A673 (cell line): ENCODE measurements at regions not wholly inside any gene's neighbourhood (a gene's known extent, or its start where the extent isn't known, plus 50 kb on each side); places are given as distances from the start of the nearest gene placed in this dataset.

ENCODE experiments used
- BruUV-seq: library from RNA; stranded (reverse); fragments of 400-500 nt; replicated peaks from 2 replicates; lab custom pipeline; 2021; lab: Mats Ljungman, UMichigan
- CTCF ChIA-PET: fragments of 300-600 bp; sonication (Branson Sonifier 250); formaldehyde crosslinking; loops from one replicate; lab custom pipeline; 2022; ENCODE audit warnings: antibody characterized with exemption; lab: Charles Lee
- POLR2A ChIA-PET: fragments of 300-600 bp; sonication (Branson Sonifier 250); formaldehyde crosslinking; loops from one replicate; lab custom pipeline; 2022; ENCODE audit warnings: antibody characterized with exemption; ENCODE audit not compliant: low non-redundant PET; lab: Charles Lee
- DNase-seq: peaks from one replicate; pipeline ENCODE4 v3.0.0-alpha.2; 2015; ENCODE audit warnings: low spot score
- H3K27ac ChIP-seq: fragments of 200-600 bp; sonication (generic); 2 replicates; pipeline ENCODE4 v1.5.1; 2016; ENCODE audit warnings: mixed run types, low read depth, mild to moderate bottlenecking, mixed read lengths, antibody characterized with exemption, low read length; ENCODE audit not compliant: poor library complexity, severe bottlenecking
- H3K27me3 ChIP-seq: fragments of 200-600 bp; sonication (generic); replicated peaks from 2 replicates; pipeline ENCODE4 v1.6.1; 2017; ENCODE audit warnings: mixed run types, low read depth, mild to moderate bottlenecking, mixed read lengths, antibody characterized with exemption, low read length; ENCODE audit not compliant: insufficient read depth, poor library complexity
- H3K36me3 ChIP-seq: fragments of 200-600 bp; sonication (generic); 2 replicates; pipeline ENCODE4 v1.6.1; 2016; ENCODE audit warnings: mixed run types, mild to moderate bottlenecking, mixed read lengths, antibody characterized with exemption, low read length; ENCODE audit not compliant: insufficient read depth, poor library complexity, severe bottlenecking
- H3K4me1 ChIP-seq: fragments of 200-600 bp; sonication (generic); 2 replicates; pipeline ENCODE4 v1.6.1; 2017; ENCODE audit warnings: mixed run types, mild to moderate bottlenecking, mixed read lengths, antibody characterized with exemption, low read length; ENCODE audit not compliant: insufficient read depth, poor library complexity, severe bottlenecking
- H3K4me3 ChIP-seq: fragments of 200-600 bp; sonication (generic); 2 replicates; pipeline ENCODE4 v1.5.1; 2016; ENCODE audit warnings: low read depth, mixed run types, mild to moderate bottlenecking, mixed read lengths, low read length; ENCODE audit not compliant: poor library complexity, severe bottlenecking
- H3K9me3 ChIP-seq: fragments of 200-600 bp; sonication (generic); 2 replicates; pipeline ENCODE4 v1.6.1; 2016; ENCODE audit warnings: mixed run types, low read depth, mild to moderate bottlenecking, mixed read lengths, antibody characterized with exemption, low read length; ENCODE audit not compliant: poor library complexity, severe bottlenecking
- EZH2 ChIP-seq: fragments of 200-600 bp; sonication (generic); IDR thresholded peaks from 2 replicates; pipeline ENCODE4 v1.6.1; 2017; ENCODE audit warnings: borderline replicate concordance, low read depth, mild to moderate bottlenecking, mixed read lengths, antibody characterized with exemption, low read length; ENCODE audit not compliant: poor library complexity, severe bottlenecking
- intact Hi-C: fragments of 100-400 bp; cut with micrococcal nuclease; formaldehyde crosslinking; loops from one replicate; pipeline ENCODE4 v1.10.0; 2022; ENCODE audit not compliant: unreplicated experiment
- TF ChIP-seq, protein P1 (sequence below): fragments of 300-800, 200-600 bp; sonication (generic); conservative IDR thresholded peaks from 2 replicates; pipeline ENCODE4 v1.5.1; 2017; ENCODE audit warnings: low read depth, mild to moderate bottlenecking, antibody characterized with exemption, low read length, moderate library complexity, mixed read lengths

DNA sequence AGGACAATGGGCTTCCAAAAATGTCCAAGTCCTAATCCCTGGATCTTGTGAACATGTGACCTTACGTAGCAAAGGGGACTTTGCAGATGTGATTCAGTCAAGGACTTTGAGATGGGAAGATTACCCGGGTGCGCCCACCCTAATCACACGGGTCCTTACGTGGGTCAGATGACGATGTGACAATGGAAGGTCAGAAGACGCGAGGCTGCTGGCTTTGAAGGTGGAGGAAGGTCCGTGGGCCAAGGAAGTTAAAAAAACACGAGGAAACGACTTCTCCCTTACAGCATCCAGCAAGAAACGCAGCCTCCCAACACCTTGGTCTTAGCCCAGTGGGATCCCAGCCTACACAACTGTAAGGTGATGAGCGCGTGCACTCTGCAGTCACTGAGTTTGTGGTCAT is 860.1 kb downstream of the TBC1D22A start:
- no peak for TF ChIP-seq EZH2
- TF ChIP-seq, protein P1, sequence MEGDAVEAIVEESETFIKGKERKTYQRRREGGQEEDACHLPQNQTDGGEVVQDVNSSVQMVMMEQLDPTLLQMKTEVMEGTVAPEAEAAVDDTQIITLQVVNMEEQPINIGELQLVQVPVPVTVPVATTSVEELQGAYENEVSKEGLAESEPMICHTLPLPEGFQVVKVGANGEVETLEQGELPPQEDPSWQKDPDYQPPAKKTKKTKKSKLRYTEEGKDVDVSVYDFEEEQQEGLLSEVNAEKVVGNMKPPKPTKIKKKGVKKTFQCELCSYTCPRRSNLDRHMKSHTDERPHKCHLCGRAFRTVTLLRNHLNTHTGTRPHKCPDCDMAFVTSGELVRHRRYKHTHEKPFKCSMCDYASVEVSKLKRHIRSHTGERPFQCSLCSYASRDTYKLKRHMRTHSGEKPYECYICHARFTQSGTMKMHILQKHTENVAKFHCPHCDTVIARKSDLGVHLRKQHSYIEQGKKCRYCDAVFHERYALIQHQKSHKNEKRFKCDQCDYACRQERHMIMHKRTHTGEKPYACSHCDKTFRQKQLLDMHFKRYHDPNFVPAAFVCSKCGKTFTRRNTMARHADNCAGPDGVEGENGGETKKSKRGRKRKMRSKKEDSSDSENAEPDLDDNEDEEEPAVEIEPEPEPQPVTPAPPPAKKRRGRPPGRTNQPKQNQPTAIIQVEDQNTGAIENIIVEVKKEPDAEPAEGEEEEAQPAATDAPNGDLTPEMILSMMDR = no peak
- no peak overlapping the region for H3K4me3 ChIP-seq
- H3K27ac ChIP-seq = no peak overlapping the region
- BruUV-seq = no TSS peak
- intact Hi-C loops = no loop called here
- H3K36me3 ChIP-seq = no peaks in the 10 kb centered on the region
- no peak for DNase-seq
- ChIA-PET POLR2A (no interaction called here), CTCF (no interaction called here)
- no peaks in the 10 kb centered on the region for H3K4me1 ChIP-seq
- no peaks in the 10 kb centered on the region for H3K9me3 ChIP-seq
- no peaks in the 10 kb centered on the region for H3K27me3 ChIP-seq

DNA sequence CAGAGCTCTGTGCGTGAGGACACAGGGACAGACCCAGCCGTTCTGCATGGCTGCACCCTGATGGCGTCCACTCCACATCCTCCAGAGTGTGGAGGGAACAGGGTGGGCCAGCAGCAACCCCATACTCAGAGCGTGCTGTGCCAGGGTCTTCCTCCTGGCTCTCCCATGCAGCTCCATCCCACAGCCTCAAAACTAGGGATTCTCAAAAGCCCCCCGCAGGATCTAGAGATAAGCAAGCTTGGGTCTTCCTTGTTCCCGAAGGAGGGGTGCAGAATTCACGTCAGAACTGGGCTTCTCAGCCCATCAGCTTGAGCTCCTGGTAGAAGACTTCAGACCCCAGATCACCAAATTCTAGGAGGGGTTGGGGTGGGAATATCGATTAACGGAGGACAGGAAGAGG is 858.8 kb downstream of the TBC1D22A start:
- ChIA-PET POLR2A (no interaction called here), CTCF (no interaction called here)
- BruUV-seq = no TSS peak
- no peak overlapping the region for H3K27ac ChIP-seq
- intact Hi-C loops = no loop called here
- H3K4me1 ChIP-seq = no peaks in the 10 kb centered on the region
- no peaks in the 10 kb centered on the region for H3K9me3 ChIP-seq
- H3K27me3 ChIP-seq = no peaks in the 10 kb centered on the region
- no peak overlapping the region for H3K4me3 ChIP-seq
- DNase-seq = no peak
- no peaks in the 10 kb centered on the region for H3K36me3 ChIP-seq
- no peak for TF ChIP-seq EZH2
- TF ChIP-seq, protein P1 = no peak

DNA sequence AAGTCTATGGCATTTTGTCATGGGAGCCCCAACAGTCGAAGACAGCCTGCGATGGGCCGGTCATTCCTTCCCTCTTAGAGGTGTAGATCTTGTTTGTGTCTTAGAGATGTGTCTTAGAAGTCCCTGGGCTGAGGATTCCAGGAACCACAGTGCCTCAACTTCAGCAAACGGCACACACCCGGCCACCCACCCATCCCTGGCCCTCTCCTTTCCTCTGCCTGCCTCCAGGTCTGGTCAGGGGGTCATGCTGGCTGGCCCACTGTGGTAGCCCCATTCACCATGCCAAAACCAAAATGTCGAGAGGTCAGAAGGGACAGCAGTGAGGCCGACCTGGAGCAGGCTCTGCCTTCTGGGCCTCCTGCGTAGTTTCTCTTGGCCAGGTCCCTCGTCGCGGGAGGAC is 857.9 kb downstream of the TBC1D22A start:
- no peak for DNase-seq
- intact Hi-C loops = no loop called here
- Histone ChIP-seq H3K27me3 (no peaks in the 10 kb centered on the region), H3K27ac (no peak overlapping the region), H3K4me3 (no peak overlapping the region), H3K36me3 (no peaks in the 10 kb centered on the region), H3K9me3 (no peaks in the 10 kb centered on the region), H3K4me1 (no peaks in the 10 kb centered on the region)
- TF ChIP-seq EZH2 = no peak
- TF ChIP-seq, protein P1 = no peak
- ChIA-PET CTCF (no interaction called here), POLR2A (no interaction called here)
- BruUV-seq = no TSS peak
